ENCODE measurements at regions not wholly inside any gene's neighbourhood (a gene's known extent, or its start where the extent isn't known, plus 50 kb on each side); places are given as distances from the start of the nearest gene placed in this dataset.

DNA sequence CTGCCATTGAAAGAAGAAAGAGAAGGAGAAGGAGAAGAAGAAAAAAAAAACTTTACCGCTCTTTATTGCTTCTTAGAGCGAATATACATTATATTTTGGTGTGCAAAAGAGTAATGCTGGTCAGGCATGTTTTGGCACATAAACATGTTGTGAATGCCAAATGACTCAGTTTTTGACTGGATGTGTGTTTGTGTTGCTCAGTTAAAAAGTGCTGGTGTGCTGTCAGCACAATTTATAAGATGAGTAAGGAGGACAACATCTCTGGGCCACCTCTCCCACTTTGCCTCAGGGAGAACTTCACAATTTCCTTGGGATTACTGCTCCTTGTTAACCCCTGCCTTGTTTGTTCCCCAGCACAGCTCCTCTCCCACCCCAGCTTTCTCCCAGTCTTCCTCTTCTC is 584.8 kb downstream of the ETNK1 start:
- no peaks in the 10 kb centered on the region for H3K36me3 ChIP-seq (replicated peaks in 1 of 2; ENCODE audit: insufficient read depth in 1 of 2, low read depth in 2 of 2)
- no peak overlapping the region for H3K4me3 ChIP-seq
- TF ChIP-seq, protein P1, sequence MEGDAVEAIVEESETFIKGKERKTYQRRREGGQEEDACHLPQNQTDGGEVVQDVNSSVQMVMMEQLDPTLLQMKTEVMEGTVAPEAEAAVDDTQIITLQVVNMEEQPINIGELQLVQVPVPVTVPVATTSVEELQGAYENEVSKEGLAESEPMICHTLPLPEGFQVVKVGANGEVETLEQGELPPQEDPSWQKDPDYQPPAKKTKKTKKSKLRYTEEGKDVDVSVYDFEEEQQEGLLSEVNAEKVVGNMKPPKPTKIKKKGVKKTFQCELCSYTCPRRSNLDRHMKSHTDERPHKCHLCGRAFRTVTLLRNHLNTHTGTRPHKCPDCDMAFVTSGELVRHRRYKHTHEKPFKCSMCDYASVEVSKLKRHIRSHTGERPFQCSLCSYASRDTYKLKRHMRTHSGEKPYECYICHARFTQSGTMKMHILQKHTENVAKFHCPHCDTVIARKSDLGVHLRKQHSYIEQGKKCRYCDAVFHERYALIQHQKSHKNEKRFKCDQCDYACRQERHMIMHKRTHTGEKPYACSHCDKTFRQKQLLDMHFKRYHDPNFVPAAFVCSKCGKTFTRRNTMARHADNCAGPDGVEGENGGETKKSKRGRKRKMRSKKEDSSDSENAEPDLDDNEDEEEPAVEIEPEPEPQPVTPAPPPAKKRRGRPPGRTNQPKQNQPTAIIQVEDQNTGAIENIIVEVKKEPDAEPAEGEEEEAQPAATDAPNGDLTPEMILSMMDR (IDR thresholded peaks at IDR 0.05): no peak
- TF ChIP-seq POLR2A (IDR thresholded peaks at IDR 0.05): no peak
- DNase-seq: no peak
- H3K27ac ChIP-seq: no peak overlapping the region
- no peaks in the 10 kb centered on the region for H3K9me3 ChIP-seq
- no peaks in the 10 kb centered on the region for H3K27me3 ChIP-seq
- intact Hi-C loops (cut with DNase I): no loop called here
- H3K4me1 ChIP-seq: no peaks in the 10 kb centered on the region
- WGBS, 2 donors: 59 to 89% methylated on average over 2 of the region's 2 CpGs
- no peak for ATAC-seq

- H3K9me3 ChIP-seq: no peaks in the 10 kb centered on the region
- TF ChIP-seq, protein P1 (IDR thresholded peaks at IDR 0.05): no peak
- TF ChIP-seq POLR2A (IDR thresholded peaks at IDR 0.05): no peak
- no peak overlapping the region for H3K27ac ChIP-seq
- H3K4me1 ChIP-seq: no peaks in the 10 kb centered on the region
- intact Hi-C loops (cut with DNase I): no loop called here
- DNase-seq (no peak), ATAC-seq (no peak)
- 85 to 90% methylated on average over 4 of the region's 4 CpGs for WGBS, 2 donors
- H3K27me3 ChIP-seq: no peaks in the 10 kb centered on the region
- no peak overlapping the region for H3K4me3 ChIP-seq
- no peaks in the 10 kb centered on the region for H3K36me3 ChIP-seq (replicated peaks in 1 of 2; ENCODE audit: insufficient read depth in 1 of 2, low read depth in 2 of 2)
These were observed 585.6 kb downstream of the ETNK1 start for GRCh38 chr12:23210573-23210972.

DNA sequence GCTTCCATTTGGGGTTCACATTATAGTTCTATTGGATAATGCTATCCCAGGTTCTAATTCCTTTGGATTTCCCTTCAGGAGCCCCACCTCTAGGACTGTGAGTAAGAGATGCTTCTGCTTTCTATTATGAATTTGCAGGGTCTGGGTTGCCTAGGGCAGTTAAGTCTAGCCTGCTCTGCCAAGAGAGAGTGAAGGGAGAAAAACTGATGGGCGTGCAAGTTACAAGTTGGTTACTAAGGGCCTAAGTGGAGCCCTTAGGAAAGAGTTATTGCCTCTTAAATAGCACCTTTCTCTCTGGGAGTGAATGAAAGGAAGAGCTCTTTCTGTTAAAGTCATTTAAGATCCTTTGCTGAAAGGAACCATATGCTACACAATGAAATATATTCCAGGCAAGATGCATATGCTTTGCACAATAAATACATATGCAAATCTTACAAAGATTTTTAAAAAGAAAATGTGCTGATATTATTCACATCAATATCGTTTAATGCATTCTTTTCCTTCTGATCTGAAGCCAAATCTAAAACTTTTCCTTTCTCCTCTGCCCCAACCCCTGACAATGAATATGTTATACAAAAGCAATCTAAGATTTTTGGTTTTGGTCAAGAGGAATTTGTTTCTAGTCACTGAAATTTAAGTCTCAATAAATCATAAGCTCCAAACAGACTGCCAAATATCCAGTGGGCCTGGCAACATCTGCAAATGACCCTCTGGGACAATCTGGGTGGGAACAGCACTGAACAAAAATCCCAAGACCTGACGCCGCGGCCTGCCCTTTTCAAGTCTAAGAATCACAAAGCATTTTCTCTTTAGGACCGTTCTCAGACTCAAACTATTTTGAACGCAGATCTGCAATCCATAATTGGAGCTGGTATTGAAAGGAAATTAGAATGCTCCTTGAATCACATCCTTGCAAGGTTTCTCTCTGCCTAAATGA is 586.7 kb downstream of the ETNK1 start:
- Histone ChIP-seq H3K4me1 (no peaks in the 10 kb centered on the region), H3K36me3 (replicated peaks in 1 of 2; ENCODE audit: insufficient read depth in 1 of 2, low read depth in 2 of 2) (no peaks in the 10 kb centered on the region), H3K27me3 (no peaks in the 10 kb centered on the region), H3K9me3 (no peaks in the 10 kb centered on the region), H3K27ac (no peak overlapping the region), H3K4me3 (no peak overlapping the region)
- WGBS, 2 donors: 75 to 80% methylated on average over 7 of the region's 7 CpGs
- ATAC-seq (no peak), DNase-seq (no peak)
- TF ChIP-seq, protein P1 (IDR thresholded peaks at IDR 0.05): no peak
- TF ChIP-seq POLR2A (IDR thresholded peaks at IDR 0.05): no peak
- intact Hi-C loops (cut with DNase I): no loop called here

DNA sequence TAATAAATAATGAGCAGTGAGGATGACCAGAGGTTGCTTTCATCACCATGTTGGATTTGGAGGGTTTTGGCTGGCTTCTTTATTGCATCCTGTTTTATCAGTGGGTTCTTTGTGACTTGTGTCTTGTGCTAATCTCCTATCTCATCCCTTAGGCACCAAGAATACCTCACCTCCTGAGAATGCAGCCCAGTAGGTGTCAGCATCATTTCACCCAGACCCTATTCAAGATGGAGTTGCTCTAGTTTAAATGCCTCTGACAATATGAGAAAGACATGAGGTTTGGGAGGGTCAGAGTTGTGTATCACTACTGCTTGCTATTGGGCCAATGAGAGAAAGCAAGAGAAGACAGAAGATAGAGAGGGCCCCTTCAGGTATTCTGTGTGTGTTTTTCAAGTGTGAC is 592.2 kb downstream of the ETNK1 start:
- no peaks in the 10 kb centered on the region for H3K9me3 ChIP-seq
- intact Hi-C loops (cut with DNase I): no loop called here
- H3K4me3 ChIP-seq: no peak overlapping the region
- H3K36me3 ChIP-seq (replicated peaks in 1 of 2; ENCODE audit: insufficient read depth in 1 of 2, low read depth in 2 of 2): no peaks in the 10 kb centered on the region
- DNase-seq (no peak), ATAC-seq (no peak)
- no peaks in the 10 kb centered on the region for H3K4me1 ChIP-seq
- H3K27me3 ChIP-seq: no peaks in the 10 kb centered on the region
- TF ChIP-seq, protein P1 (IDR thresholded peaks at IDR 0.05): no peak
- no peak for TF ChIP-seq POLR2A (IDR thresholded peaks at IDR 0.05)
- no peak overlapping the region for H3K27ac ChIP-seq

- no peak for TF ChIP-seq POLR2A (IDR thresholded peaks at IDR 0.05)
- TF ChIP-seq, protein P1 (IDR thresholded peaks at IDR 0.05): no peak
- no peak overlapping the region for H3K27ac ChIP-seq
- ATAC-seq: no peak
- intact Hi-C loops (cut with DNase I): no loop called here
- no peaks in the 10 kb centered on the region for H3K27me3 ChIP-seq
- no peaks in the 10 kb centered on the region for H3K9me3 ChIP-seq
- 56 to 62% methylated on average over 2 of the region's 2 CpGs for WGBS, 2 donors
- H3K36me3 ChIP-seq (replicated peaks in 1 of 2; ENCODE audit: insufficient read depth in 1 of 2, low read depth in 2 of 2): no peaks in the 10 kb centered on the region
- no peak overlapping the region for H3K4me3 ChIP-seq
- no peak for DNase-seq
- no peaks in the 10 kb centered on the region for H3K4me1 ChIP-seq
These were observed 592.7 kb downstream of the ETNK1 start for GRCh38 chr12:23217667-23218066.
